ENCODE measurements at regions not wholly inside any gene's neighbourhood (a gene's known extent, or its start where the extent isn't known, plus 50 kb on each side); places are given as distances from the start of the nearest gene placed in this dataset.

- TF ChIP-seq CTCF (IDR thresholded peaks at IDR 0.05), result no peak
- no peak for TF ChIP-seq CHD2 (IDR thresholded peaks at IDR 0.05; ENCODE audit: low read length, partially characterized antibody)
- TF ChIP-seq EP300 (IDR thresholded peaks at IDR 0.05; ENCODE audit: borderline replicate concordance in 1 of 2, low read depth in 1 of 2, low read length in 1 of 2), result no peak
- no peak for TF ChIP-seq USF2 (IDR thresholded peaks at IDR 0.05; ENCODE audit: borderline replicate concordance, low read depth, low read length)
- TF ChIP-seq TAF1 (IDR thresholded peaks at IDR 0.05; ENCODE audit: borderline replicate concordance, low read depth, low read length), result no peak
- TF ChIP-seq NFIC (IDR thresholded peaks at IDR 0.05; ENCODE audit: borderline replicate concordance), result no peak
- no peak for TF ChIP-seq JUND (IDR thresholded peaks at IDR 0.05)
- TF ChIP-seq MAX (IDR thresholded peaks at IDR 0.05; ENCODE audit: low read depth), result no peak
- TF ChIP-seq TEAD4 (IDR thresholded peaks at IDR 0.05; ENCODE audit: borderline replicate concordance, insufficient read depth), result no peak
- TF ChIP-seq GABPA (IDR thresholded peaks at IDR 0.05; ENCODE audit: low read depth), result no peak
- no peak for TF ChIP-seq SIN3A (IDR thresholded peaks at IDR 0.05; ENCODE audit: borderline replicate concordance, low read depth, low read length)
- no peak for TF ChIP-seq POLR2AphosphoS5 (IDR thresholded peaks at IDR 0.05; ENCODE audit: low read depth, low read length)
Measured at GRCh38 chr11:128125723-128126122, 461.6 kb downstream of the ETS1 start.

Data from SK-N-SH (cell line).